H1 (cell line): ENCODE measurements at regions not wholly inside any gene's neighbourhood (a gene's known extent, or its start where the extent isn't known, plus 50 kb on each side); places are given as distances from the start of the nearest gene placed in this dataset.

ENCODE experiments used
- CTCF ChIA-PET: fragments of 300-600 bp; sonication (Branson Sonifier 250); formaldehyde crosslinking; loops from one replicate; lab custom pipeline; 2021; ENCODE audit not compliant: partially characterized antibody; lab: Charles Lee
- POLR2A ChIA-PET: fragments of 300-600 bp; sonication (Branson Sonifier 250); formaldehyde crosslinking; loops from one replicate; lab custom pipeline; 2021; ENCODE audit warnings: inconsistent platforms; ENCODE audit not compliant: partially characterized antibody; lab: Charles Lee
- DNase-seq, 2 experiments: peaks; one replicate each; pipeline versions ENCODE4 v3.0.0 to v3.0.0-alpha.2; 2010 to 2022; ENCODE audit warnings: low spot score in 2 of 2, low read depth in 1 of 2, mixed read lengths in 1 of 2
- FAIRE-seq: peaks from 2 replicates; lab custom pipeline; 2011; peaks lifted over from hg19 to GRCh38; lab: Jason Lieb, UNC
- H2AFZ ChIP-seq: 2 replicates; pipeline ENCODE4 v1.8.1; 2012; ENCODE audit warnings: low read length, inconsistent platforms
- H2AK5ac ChIP-seq: 2 replicates; pipeline ENCODE4 v1.6.1; 2013; ENCODE audit warnings: low read depth, low read length
- H2BK120ac ChIP-seq: replicated peaks from 2 replicates; pipeline ENCODE3; 2013; ENCODE audit warnings: low read depth, low read length, inconsistent platforms
- H2BK12ac ChIP-seq: 2 replicates; pipeline ENCODE4 v1.6.1; 2013; ENCODE audit warnings: low read depth, low read length
- H2BK15ac ChIP-seq: 2 replicates; pipeline ENCODE4 v1.6.1; 2013; ENCODE audit warnings: low read length
- H2BK20ac ChIP-seq: 2 replicates; pipeline ENCODE4 v1.6.1; 2013; ENCODE audit warnings: low read length
- H2BK5ac ChIP-seq: 2 replicates; pipeline ENCODE4 v1.6.1; 2013; ENCODE audit warnings: low read depth, low read length
- H3K14ac ChIP-seq: 2 replicates; pipeline ENCODE4 v1.6.1; 2013; ENCODE audit warnings: inconsistent platforms; ENCODE audit not compliant: insufficient read length
- H3K18ac ChIP-seq: 2 replicates; pipeline ENCODE4 v1.6.1; 2013; ENCODE audit warnings: low read length; ENCODE audit errors: extremely low read depth
- H3K23ac ChIP-seq: 2 replicates; pipeline ENCODE4 v1.6.1; 2013; ENCODE audit warnings: inconsistent platforms; ENCODE audit not compliant: insufficient read length
- H3K23me2 ChIP-seq: 2 replicates; pipeline ENCODE4 v1.6.1; 2013; ENCODE audit warnings: low read depth, low read length
- H3K27ac ChIP-seq: 2 replicates; pipeline ENCODE4 v1.6.1; 2011; ENCODE audit warnings: low read depth, low read length, inconsistent platforms
- H3K27me3 ChIP-seq, 4 experiments: replicated peaks in 1 of 4; 1 replicate in 1 of 4; 2 replicates in 3 of 4; pipeline versions ENCODE4 v1.6.1 to v1.8.1; 2011 to 2013; ENCODE audit warnings: low read length in 3 of 4, mild to moderate bottlenecking in 3 of 4, inconsistent platforms in 2 of 4, mixed read lengths in 2 of 4, moderate library complexity in 1 of 4; ENCODE audit not compliant: control insufficient read depth in 3 of 4, insufficient read depth in 3 of 4; ENCODE audit errors: extremely low read depth in 1 of 4
- H3K36me3 ChIP-seq, 4 experiments: 2 replicates each; pipeline versions ENCODE4 v1.6.1 to v1.8.1; 2011 to 2013; ENCODE audit warnings: mild to moderate bottlenecking in 4 of 4, low read length in 3 of 4, moderate library complexity in 2 of 4, control low read depth in 1 of 4, inconsistent platforms in 1 of 4; ENCODE audit not compliant: insufficient read depth in 4 of 4, control insufficient read depth in 2 of 4
- H3K4ac ChIP-seq: replicated peaks from 2 replicates; pipeline ENCODE3; 2013; ENCODE audit warnings: low read length, low read depth, mixed read lengths, inconsistent platforms; ENCODE audit not compliant: insufficient read length
- H3K4me1 ChIP-seq, 4 experiments: replicated peaks in 1 of 4; 1 replicate in 1 of 4; 2 replicates in 3 of 4; pipeline versions ENCODE4 v1.6.1 to v1.8.1; 2011 to 2013; ENCODE audit warnings: low read length in 3 of 4, inconsistent platforms in 2 of 4, mixed read lengths in 1 of 4; ENCODE audit not compliant: insufficient read depth in 4 of 4, control insufficient read depth in 3 of 4
- H3K4me2 ChIP-seq, 2 experiments: 2 replicates each; pipeline versions ENCODE4 v1.6.1 to v1.8.1; 2011 to 2013; ENCODE audit warnings: low read depth in 2 of 2, low read length in 2 of 2, control low read depth in 1 of 2, inconsistent platforms in 1 of 2, mild to moderate bottlenecking in 1 of 2; ENCODE audit not compliant: insufficient read depth in 1 of 2
- H3K4me3 ChIP-seq, 4 experiments: fragments of 200-600, 300-600 bp in 1 of 4; sonication (generic), shearing (Covaris generic), sonication (Bioruptor Twin) in 1 of 4; 2 replicates each; pipeline versions ENCODE4 v1.5.1 to v1.8.1; 2011 to 2016; ENCODE audit warnings: low read length in 4 of 4, low read depth in 3 of 4, control low read depth in 2 of 4, inconsistent platforms in 2 of 4, mild to moderate bottlenecking in 2 of 4, mixed read lengths in 1 of 4, moderate library complexity in 1 of 4; ENCODE audit not compliant: insufficient read depth in 2 of 4; ENCODE audit errors: extremely low read depth in 1 of 4
- H3K56ac ChIP-seq: replicated peaks from 2 replicates; pipeline ENCODE3; 2013; ENCODE audit warnings: low read depth, mild to moderate bottlenecking, mixed read lengths, low read length, inconsistent platforms; ENCODE audit not compliant: insufficient read length
- H3K79me1 ChIP-seq: 2 replicates; pipeline ENCODE4 v1.6.1; 2013; ENCODE audit warnings: low read depth, low read length, control low read depth
- H3K79me2 ChIP-seq, 2 experiments: 2 replicates each; pipeline versions ENCODE4 v1.6.1 to v1.8.1; 2012 to 2013; ENCODE audit warnings: low read length in 2 of 2, mild to moderate bottlenecking in 2 of 2, inconsistent platforms in 1 of 2; ENCODE audit not compliant: insufficient read depth in 2 of 2, control insufficient read depth in 1 of 2
- H3K9ac ChIP-seq, 4 experiments: replicated peaks in 1 of 4; 1 replicate in 1 of 4; 2 replicates in 3 of 4; pipeline versions ENCODE4 v1.6.1 to v1.8.1; 2011 to 2013; ENCODE audit warnings: low read depth in 3 of 4, low read length in 3 of 4, control low read depth in 2 of 4, mild to moderate bottlenecking in 2 of 4, moderate library complexity in 2 of 4, inconsistent platforms in 1 of 4; ENCODE audit errors: extremely low read depth in 1 of 4
- H3K9me3 ChIP-seq, 2 experiments: 2 replicates each; pipeline versions ENCODE4 v1.6.1 to v1.8.1; 2012 to 2013; ENCODE audit warnings: mild to moderate bottlenecking in 2 of 2, moderate library complexity in 2 of 2, control low read depth in 1 of 2, inconsistent platforms in 1 of 2, low read depth in 1 of 2, low read length in 1 of 2, mixed read lengths in 1 of 2; ENCODE audit not compliant: insufficient read depth in 2 of 2
- H4K20me1 ChIP-seq, 2 experiments: replicated peaks in 1 of 2; 2 replicates each; pipeline versions ENCODE3 to v1.8.1; 2011 to 2013; ENCODE audit warnings: inconsistent platforms in 2 of 2, low read length in 2 of 2, mild to moderate bottlenecking in 1 of 2; ENCODE audit not compliant: insufficient read depth in 2 of 2, control insufficient read depth in 1 of 2
- H4K5ac ChIP-seq: 2 replicates; pipeline ENCODE4 v1.6.1; 2013; ENCODE audit warnings: low read length, low read depth, mixed read lengths, inconsistent platforms; ENCODE audit not compliant: insufficient read length
- H4K8ac ChIP-seq: 2 replicates; pipeline ENCODE4 v1.8.0; 2013; ENCODE audit warnings: mild to moderate bottlenecking, moderate library complexity, low read length, inconsistent platforms; ENCODE audit not compliant: insufficient read depth; ENCODE audit errors: extremely low read depth
- H4K91ac ChIP-seq: replicated peaks from 2 replicates; pipeline ENCODE3; 2013; ENCODE audit warnings: low read length, mixed read lengths, inconsistent platforms; ENCODE audit not compliant: insufficient read length
- CHD2 ChIP-seq: IDR thresholded peaks from 2 replicates; pipeline ENCODE4 v1.6.1; 2012; ENCODE audit warnings: low read length, improper control_type of control experiment
- GTF2F1 ChIP-seq: IDR thresholded peaks from 2 replicates; pipeline ENCODE4 v1.6.1; 2012; ENCODE audit warnings: low read depth, low read length, improper control_type of control experiment, borderline replicate concordance
- HDAC2 ChIP-seq, 2 experiments: fragments of 300-600 bp in 1 of 2; sonication (generic) in 1 of 2; IDR thresholded peaks; 2 replicates each; pipeline ENCODE4 v1.6.1; 2011 to 2012; ENCODE audit warnings: low read depth in 2 of 2, low read length in 2 of 2, mild to moderate bottlenecking in 2 of 2, moderate library complexity in 2 of 2, borderline replicate concordance in 1 of 2, inconsistent platforms in 1 of 2
- KDM1A ChIP-seq: fragments of 200-600, 300-600 bp; sonication (generic); IDR thresholded peaks from 2 replicates; pipeline ENCODE4 v1.7.1; 2016; ENCODE audit warnings: mild to moderate bottlenecking, low read length, borderline replicate concordance
- KDM4A ChIP-seq: IDR thresholded peaks from one replicate; pipeline ENCODE4 v1.7.1; 2012; ENCODE audit warnings: low read depth, mild to moderate bottlenecking, moderate library complexity, low read length, inconsistent platforms; ENCODE audit not compliant: severe bottlenecking
- POLR2AphosphoS5 ChIP-seq: IDR thresholded peaks from 2 replicates; pipeline ENCODE4 v1.6.1; 2011; ENCODE audit warnings: low read depth, low read length
- RFX5 ChIP-seq: IDR thresholded peaks from 2 replicates; pipeline ENCODE4 v1.6.1; 2011; ENCODE audit warnings: low read depth, low read length, improper control_type of control experiment, borderline replicate concordance
- RNF2 ChIP-seq: fragments of 200-900, 300-1000 bp; sonication (generic); IDR thresholded peaks from 2 replicates; pipeline ENCODE4 v1.7.1; 2016; ENCODE audit warnings: borderline replicate concordance, low read depth, mild to moderate bottlenecking, antibody characterized with exemption, low read length; ENCODE audit not compliant: poor library complexity, severe bottlenecking; ENCODE audit errors: missing control alignments
- SIX5 ChIP-seq: IDR thresholded peaks from 2 replicates; pipeline ENCODE4 v1.6.1; 2011; ENCODE audit warnings: mild to moderate bottlenecking, low read depth, low read length
- SUZ12 ChIP-seq: fragments of 200-600 bp; sonication (generic); IDR thresholded peaks from 2 replicates; pipeline ENCODE4 v1.6.1; 2012; ENCODE audit warnings: mild to moderate bottlenecking, inconsistent platforms, low read length, moderate library complexity, mixed read lengths
- TAF7 ChIP-seq: optimal IDR thresholded peaks from 2 replicates; pipeline ENCODE3; 2011; ENCODE audit warnings: low read depth, mild to moderate bottlenecking, inconsistent platforms, low read length, moderate library complexity, borderline replicate concordance
- ZNF274 ChIP-seq: IDR thresholded peaks from 2 replicates; pipeline ENCODE4 v1.7.0; 2012; ENCODE audit warnings: low read length, borderline replicate concordance; ENCODE audit errors: extremely low read depth
- WGBS, 2 experiments: shearing (Covaris generic) in 1 of 2; methylation state at CpG; one replicate each; pipeline versions ENCODE4 v1.1.6 to v1.1.7; 2013 to 2015; ENCODE audit warnings: low lambda C conversion rate in 2 of 2, mixed read lengths in 2 of 2, inconsistent platforms in 1 of 2, low coverage in 1 of 2, missing lambda C conversion rate in 1 of 2; ENCODE audit not compliant: insufficient replicate concordance in 2 of 2, insufficient coverage in 1 of 2, insufficient read length in 1 of 2; ENCODE audit errors: extremely low coverage in 1 of 2, missing lambda C conversion rate in 1 of 2; 5-methylcytosine and 5-hydroxymethylcytosine counted together
- TF ChIP-seq, protein P1 (sequence below): IDR thresholded peaks from 2 replicates; pipeline ENCODE4 v1.6.1; 2011; ENCODE audit warnings: low read depth, mild to moderate bottlenecking, low read length; ENCODE audit not compliant: insufficient read depth

- Histone ChIP-seq H3K4ac (no peak overlapping the region), H3K4me2 (no peak overlapping the region), H3K14ac (no peak overlapping the region), H2BK120ac (no peak overlapping the region), H3K4me1 (peaks cover 2 to 18% (median 8%) of the 10 kb centered on the region in 4 experiments; a peak in 5 of 7 replicates), H2BK5ac (no peak overlapping the region), H2BK20ac (no peak overlapping the region), H2AK5ac (peak overlapping the region; percentile 10; the same call in 1 of the 2 replicates), H2BK12ac (no peak overlapping the region), H3K79me1 (no peaks in the 10 kb centered on the region), H4K20me1 (no peaks in the 10 kb centered on the region), H3K23me2 (no peaks in the 10 kb centered on the region), H2AFZ (no peak overlapping the region), H3K4me3 (no peak overlapping the region), H3K9ac (no peak overlapping the region), H3K79me2 (no peaks in the 10 kb centered on the region), H3K36me3 (no peaks in the 10 kb centered on the region), H4K5ac (no peak overlapping the region), H2BK15ac (no peak overlapping the region), H3K18ac (no peak overlapping the region), H3K23ac (no peak overlapping the region), H3K27ac (no peak overlapping the region), H3K9me3 (no peaks in the 10 kb centered on the region), H4K91ac (no peak overlapping the region), H3K56ac (no peak overlapping the region), H4K8ac (no peak overlapping the region), H3K27me3 (no peaks in the 10 kb centered on the region)
- no peak for DNase-seq
- ChIA-PET CTCF (no interaction called here), POLR2A (no interaction called here)
- no peak for FAIRE-seq
- WGBS, 2 experiments, result 89% methylated on average over 3 of the region's 3 CpGs; no CpG with 5 or more reads in 1 of the 2 experiments
- TF ChIP-seq RNF2 (no peak), KDM4A (no peak), SIX5 (no peak), POLR2AphosphoS5 (no peak), ZNF274 (no peak), GTF2F1 (no peak), RFX5 (no peak), TAF7 (no peak), KDM1A (no peak), SUZ12 (no peak), HDAC2 (IDR thresholded peaks at IDR 0.05; ENCODE audit: borderline replicate concordance in 1 of 2, low read depth in 2 of 2, low read length in 2 of 2) (no peak), CHD2 (no peak)
- TF ChIP-seq, protein P1, sequence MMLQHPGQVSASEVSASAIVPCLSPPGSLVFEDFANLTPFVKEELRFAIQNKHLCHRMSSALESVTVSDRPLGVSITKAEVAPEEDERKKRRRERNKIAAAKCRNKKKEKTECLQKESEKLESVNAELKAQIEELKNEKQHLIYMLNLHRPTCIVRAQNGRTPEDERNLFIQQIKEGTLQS, result no peak
Observed at GRCh38 chr6:15950962-15951569, 177.8 kb upstream of the MYLIP start.
